NCI-H1092 (cell line): ENCODE measurements at regions not wholly inside any gene's neighbourhood (a gene's known extent, or its start where the extent isn't known, plus 50 kb on each side); places are given as distances from the start of the nearest gene placed in this dataset.
"Not testable (repeated sequence)": the region's sequence is repeated elsewhere in the genome, so short reads cannot be mapped to it uniquely, and the experiment has no call there.

Experiments
- DNase-seq: peaks from one replicate; lab custom pipeline; 2025; lab: John Stamatoyannopoulos, UW

DNA sequence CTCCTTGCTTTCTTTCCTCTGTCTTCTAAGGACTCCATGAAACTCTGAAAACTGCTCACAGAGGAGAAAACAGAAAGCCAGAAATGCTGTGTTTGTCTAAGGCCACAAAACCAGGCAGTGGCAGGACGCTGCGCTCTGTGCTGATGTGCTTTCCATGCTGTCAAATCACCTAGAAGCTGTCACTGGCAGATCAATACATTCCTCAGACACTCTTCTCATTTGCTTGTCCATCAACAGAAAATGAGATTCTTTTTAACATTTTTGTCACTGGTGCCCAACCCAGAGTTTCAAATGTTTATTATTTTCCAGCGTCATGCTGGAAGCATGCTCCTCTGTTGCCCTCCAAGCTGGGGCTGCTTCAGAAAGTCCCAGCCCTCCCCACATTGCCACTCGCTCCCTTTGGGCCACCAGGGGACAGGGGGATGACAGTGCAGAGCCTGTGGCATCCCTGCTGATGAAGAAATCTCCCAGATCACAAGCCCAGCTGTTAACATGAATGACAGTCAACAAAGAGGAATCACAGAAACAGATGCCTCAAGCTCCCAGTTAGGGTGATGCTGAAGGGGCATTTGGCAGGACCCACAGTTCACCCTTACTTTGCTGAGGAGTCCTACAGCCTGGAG is 117.5 kb upstream of the MEIS1 start:
- DNase-seq, result no peak

DNA sequence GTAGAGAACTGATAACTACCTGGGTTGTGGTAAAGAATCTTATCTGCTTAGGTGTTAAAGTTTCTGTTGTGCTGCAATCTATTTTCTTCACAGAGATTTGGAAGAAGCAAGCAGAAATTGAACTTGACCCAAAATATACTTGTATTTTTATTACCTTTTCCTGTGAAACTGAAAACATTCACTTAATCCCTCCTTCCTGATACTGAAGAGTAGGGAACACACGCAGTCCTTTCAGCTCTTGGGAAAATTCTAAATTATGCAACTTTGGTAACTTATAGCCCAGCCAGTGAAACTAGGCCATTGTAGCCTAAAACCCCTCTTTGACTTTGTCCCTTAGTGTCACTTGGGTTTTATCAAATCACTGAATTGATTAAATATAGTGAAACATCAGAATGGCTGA is 128.4 kb upstream of the MEIS1 start:
- no peak for DNase-seq

DNA sequence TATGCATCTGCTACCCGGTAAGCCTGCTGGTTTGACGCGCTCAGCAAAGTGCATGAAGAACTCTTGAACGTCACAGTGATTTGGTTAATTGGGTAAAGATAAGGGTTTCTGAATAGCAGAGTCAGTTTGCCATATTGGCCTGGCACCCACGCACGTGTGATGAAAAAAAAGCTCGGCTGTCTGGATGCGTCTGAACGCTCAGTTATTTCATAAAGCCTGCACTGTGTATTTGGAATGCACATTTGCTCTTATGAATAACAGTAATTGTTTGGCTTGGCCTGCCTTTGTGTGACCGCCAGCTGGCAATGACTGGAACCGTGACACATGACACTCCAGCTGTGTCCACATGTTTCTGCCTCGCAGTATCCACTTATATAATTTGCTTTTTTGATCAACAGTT is 129.2 kb upstream of the MEIS1 start:
- DNase-seq, result peak; percentile 46

DNA sequence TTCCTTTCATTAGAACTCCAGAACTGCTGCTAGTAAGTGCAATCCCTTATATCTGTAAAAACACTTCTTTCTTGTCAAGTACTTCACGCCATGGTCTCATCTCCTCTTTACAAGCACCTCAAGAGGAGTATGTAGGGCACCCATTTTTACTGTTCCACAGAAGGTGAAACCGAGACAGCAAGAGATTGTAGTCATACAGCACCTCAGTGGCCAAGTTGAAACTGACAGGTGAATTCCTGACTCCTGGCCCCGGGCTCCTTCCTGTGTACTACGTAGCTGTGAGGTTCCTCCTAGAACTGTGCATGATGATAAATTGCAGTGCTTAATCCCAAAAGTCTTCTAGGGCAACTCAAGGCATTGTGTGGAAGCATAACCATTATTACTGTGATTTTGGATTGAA is 131.5 kb upstream of the MEIS1 start:
- DNase-seq, result no peak

DNA sequence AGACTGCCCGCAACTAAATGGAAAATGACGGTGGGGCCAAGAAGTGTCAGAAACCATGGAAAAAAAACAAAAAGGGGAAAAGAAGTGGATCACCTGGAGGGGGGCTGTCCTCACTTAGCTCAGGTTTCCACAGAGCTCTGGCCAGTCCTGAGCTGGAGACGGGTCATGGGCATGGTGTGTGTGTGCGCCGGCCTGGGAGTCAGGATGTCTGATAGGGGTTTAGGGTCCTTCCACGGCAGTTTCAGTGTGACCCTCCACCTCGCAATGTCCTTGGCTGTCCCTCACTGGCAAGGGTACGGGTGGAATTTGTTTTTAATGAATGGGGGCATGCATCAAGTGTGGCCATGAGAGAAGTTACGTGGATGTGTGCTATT is 133.2 kb upstream of the MEIS1 start:
- DNase-seq, result no peak

DNA sequence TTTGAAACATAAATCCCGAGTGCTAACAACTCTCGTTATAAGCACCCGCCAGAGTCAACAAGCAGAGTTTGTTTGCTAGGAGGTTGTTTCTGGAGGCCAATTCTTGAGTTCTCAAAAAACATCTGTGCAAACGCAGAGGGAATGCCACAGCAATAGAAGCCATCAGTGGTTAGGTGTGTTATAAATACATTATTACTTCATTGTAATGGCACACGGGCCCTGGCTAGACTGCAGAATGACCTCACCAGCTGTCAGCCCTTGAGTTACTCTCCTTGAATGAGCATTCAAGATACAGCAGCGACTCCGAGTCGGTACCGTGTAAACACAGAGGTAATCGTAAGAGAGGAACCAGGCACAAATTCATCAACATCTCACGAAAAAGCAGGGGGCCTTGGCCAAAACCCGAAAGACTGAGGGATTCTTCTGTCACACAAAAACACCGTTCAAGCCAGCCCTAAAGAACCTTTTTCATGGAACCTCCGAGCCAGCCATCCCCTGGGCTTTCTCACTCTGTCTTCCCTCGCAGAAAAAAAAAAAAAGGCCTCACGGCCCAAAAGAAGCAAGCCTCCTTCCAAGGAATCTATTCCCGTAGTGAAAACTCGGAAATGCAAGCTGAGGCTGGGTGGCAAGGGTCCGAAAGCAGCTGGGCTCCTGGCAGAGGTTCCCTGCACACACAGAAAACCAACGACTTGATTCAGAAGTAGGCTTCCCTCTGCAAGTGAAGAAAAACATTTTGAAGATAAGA is 133.7 kb upstream of the MEIS1 start:
- no peak for DNase-seq

DNA sequence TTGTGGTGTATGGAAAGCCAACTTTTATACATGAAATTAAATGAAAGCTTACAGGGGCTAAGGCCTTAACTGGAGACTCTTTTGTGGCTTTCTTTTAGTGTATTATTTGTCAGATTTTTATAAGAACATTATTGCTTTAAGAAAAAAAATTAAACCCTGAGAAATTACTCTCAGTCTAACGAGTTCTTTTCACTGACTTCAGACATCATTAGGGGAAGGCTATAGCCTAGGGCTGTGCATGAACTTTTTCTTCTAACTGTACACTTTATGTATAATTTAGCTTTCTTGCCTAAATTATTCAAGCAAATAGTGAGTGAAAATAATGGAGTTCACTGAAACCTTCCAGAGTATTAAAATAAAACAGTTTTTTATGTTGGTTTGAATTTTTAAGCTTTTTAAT is 151.1 kb upstream of the MEIS1 start:
- DNase-seq, result no peak

DNA sequence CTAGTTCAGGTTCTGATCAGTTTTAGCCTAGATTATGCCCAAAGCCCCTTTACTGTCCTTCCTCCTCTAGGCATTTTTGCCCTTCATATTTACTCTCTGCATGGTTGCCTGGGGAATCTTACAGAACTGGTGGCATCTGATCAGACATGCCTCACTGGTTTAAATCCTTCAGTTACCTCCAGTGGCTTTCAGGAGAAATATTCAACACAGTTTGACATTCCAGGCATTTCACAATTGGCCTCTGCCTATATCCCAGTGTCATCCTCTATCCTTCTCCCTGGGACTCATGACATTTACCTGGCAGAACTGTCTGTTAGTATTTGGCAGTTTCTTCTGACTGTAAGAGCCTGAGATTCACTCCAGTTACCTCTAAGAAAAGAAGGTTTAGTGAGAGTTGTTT is 152.9 kb upstream of the MEIS1 start:
- DNase-seq, result no peak

DNA sequence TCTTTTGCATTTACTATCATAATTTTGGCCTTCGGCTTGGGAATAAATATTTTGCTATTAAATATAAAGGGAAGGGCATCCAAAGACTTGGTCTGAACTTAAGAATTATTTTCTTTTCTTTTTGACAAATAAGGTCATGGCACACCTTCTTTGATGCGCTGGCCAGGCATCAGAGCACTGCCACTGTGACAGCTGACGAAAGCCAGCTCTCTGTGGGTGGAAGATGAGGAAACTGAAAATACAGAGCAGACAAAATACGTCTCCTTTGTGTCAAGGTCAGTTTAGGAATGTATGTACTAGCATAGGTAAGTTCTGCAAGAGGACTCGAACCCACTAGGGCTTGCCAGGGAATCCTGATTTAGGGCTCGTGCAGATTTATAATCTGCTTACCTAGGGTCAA is 155.9 kb upstream of the MEIS1 start:
- no peak for DNase-seq

DNA sequence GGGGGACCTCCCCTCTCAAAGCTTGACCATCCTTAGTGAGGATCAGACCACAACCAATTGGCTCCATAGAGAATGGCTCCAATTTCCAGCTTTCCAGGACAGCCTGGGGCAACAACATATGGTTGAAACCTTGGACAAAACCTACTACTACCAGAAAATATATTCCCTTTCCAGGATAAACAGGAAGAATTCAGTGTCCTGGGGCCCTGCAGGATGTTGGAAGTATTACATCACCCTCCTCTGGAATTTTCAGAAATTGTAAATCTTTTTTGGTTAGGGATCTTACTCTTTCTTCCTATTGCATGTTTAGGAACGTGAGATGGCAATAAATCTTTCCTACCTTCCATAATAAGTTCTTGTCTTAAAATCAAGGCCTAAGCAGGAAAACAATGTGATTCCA is 158.9 kb upstream of the MEIS1 start:
- no peak for DNase-seq

DNA sequence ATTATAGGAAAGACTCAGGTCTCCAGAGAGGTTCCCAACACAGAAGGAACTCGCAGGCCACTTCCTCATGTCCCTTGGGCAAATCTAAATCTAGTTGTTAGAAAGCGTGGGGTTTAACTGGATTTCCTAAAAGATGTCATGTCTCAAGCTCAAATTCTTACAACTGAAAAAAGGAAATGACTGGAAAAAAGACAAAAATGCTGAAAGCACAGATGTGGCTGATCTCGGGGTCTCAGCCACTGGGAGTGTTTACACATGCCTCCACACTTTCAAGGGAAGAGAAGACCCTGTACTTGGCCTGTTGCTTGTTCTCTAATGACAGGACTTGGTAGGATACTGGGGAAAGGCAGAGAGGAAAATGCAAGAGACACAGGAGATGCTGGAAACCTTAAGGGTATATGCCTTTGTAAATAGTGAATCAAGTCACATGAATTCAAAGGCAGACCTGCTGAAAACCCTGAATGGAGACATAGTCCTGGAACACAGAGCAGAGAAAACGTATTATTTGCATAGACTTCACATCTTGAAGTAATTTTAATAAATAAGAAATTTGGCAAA is 160.9 kb upstream of the MEIS1 start:
- DNase-seq, result no peak

DNA sequence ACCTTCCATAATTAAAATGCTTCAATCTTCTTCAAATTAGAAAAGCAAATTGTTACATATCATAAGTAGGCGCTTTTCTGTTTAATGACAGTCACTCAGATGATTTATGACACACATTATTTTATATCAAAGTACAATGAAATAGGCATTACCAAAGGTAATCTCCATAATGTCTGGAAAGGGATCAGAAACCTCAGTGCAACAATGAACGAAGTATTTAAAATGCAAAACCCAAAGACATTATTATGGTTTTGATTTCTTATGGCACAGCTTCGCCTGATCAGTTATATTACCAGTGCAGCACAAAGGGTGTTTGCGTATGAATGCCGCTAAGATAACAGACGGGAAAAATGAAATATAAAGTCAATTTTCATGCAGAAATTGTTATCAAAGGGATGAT is 162.2 kb upstream of the MEIS1 start:
- no peak for DNase-seq

DNA sequence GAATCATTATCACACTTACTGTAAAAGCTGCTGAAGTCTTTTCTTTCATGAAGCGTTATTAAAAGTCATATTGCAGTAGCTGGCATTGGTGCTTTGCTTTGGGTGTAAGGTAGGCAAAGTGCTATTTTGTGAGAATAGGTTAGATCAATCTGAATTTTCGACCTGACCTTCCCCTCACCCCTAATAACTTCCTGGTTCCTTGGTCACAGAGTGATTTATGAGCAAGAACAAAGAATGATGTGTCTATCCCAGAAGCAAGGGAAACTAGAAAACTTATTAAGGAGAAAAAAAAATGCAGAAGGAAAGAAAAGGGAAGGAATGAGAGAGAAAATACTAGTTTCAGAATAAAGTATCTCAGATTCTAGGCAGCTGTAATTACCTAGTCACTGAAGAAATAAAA is 163.1 kb upstream of the MEIS1 start:
- no peak for DNase-seq

DNA sequence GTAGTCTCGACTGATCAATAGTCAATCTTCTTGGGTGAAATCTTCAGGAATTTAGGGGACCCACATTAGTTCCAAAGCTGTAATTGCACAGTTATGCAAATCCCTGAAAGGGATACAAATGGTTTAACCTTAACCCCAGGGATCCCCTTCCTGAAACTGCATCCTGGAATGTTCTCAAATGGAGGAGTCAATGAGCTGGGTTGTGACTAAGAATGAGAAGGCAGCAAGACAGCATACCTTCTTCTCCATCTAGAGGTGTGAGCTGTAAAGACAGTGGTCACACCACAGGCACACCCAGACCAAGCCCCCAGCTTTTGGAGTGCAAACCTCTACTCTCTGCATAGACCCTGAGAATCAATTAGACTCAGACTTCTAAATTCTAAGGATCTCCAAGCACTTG is 164.7 kb upstream of the MEIS1 start:
- DNase-seq, result no peak

DNA sequence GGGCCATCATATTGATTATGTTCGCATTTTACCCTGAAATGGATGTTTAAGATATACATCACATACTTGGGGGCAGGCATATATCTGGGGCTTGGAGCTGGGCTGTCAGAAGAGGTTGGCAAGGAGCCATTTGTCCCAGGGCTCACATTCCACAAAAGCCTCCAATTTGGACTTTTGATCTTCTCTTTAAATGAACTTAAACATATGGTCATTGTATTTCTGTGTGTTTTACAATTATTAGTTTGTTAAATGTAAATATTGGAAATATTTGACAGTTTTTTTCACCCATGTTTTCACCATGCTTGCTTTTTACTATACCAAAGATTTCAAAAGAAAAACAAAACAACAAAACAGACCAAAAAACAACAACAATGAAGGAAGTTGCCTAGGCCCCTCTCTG is 165.8 kb upstream of the MEIS1 start:
- DNase-seq, result no peak

DNA sequence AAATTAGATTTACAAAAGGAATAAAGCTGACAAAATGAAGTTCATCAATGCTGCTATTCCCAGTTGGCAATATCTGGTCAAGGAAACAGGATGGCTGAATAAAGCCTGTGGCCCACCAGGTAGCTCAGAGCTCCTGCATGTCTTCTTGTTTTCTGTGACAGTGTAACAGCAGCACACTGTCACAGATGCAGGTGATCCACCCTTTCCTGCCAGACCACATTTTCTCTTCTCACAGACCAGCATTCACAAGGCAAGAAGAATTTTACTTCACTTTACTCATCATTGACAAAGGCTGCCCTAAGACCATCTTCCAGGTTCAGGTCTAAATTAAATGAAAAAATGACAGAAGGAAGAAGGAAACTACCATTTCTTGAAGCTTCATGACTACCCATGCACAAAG is 166.2 kb upstream of the MEIS1 start:
- no peak for DNase-seq

DNA sequence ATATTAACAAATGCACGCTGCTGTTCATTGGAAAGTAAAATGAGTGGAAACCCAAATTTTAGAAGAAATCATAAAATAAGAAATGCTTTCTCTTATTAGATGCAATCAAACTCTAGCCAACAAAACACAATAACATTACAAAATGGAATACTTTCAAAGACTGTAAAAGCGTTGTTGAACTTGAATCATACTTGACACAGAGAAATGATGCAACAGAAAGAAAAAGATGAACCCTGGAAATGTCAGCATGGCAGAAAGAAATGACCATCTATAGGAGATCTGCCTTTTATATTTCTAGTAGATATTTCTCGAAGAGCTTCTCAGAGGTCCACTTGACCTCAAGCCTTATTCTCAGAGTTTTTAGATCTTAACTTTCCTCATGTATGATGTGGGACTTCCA is 170.6 kb upstream of the MEIS1 start:
- DNase-seq, result no peak

DNA sequence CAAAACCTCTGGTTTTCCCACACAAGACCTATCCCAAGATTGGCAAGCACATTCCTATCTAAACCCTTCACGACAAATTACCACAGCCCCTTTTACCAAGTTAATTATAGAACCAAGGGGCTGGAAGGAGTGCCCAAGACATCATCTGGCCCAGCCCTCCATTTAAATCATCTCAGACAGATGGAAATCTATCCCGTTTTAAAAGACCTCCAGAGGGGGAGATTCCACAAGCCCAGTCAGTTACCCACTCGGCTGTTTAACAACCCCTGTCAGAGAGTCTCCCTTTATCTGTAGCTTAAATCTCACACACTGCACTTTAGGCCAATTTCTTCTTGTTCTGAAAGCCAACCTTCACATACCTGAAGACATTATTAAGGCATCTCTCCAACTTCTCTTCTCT is 179.1 kb upstream of the MEIS1 start:
- no peak for DNase-seq

DNA sequence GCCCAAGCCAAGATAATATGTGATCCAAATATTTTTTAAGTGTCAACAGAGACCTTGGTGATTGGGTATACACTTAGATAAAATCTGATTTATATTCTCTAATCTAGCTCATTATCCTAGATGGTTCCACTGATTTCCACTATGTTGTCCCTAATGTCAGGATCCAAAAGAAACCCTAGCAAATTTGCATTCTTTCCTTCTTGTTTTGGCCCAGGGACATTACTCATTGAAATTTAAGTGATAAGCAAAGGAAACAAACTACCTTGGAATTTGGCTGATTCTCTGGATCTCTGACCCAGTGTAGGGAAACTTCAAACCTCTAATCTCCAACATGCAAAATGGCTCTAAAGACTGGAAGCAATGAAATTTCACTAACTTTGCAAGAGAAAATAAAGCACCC is 179.8 kb upstream of the MEIS1 start:
- DNase-seq, result no peak

DNA sequence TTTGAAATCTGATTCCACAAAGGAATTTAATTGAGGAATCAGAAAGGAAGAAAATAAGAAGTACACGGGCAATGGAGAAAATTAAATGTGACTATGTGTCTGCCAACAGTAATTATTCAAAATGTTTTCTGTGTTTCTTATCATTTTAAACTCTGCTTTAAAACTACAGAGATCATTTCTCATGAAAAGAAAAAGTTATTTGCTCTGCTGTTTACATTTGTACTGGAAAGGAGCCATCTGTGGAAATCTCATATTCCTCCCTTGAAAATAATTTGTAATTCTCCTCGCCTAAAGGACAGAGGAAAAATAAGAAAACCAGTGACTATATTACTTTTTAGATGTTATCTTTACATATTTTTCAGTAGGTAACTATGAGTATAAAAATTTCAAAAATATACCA is 181.9 kb upstream of the MEIS1 start:
- no peak for DNase-seq

DNA sequence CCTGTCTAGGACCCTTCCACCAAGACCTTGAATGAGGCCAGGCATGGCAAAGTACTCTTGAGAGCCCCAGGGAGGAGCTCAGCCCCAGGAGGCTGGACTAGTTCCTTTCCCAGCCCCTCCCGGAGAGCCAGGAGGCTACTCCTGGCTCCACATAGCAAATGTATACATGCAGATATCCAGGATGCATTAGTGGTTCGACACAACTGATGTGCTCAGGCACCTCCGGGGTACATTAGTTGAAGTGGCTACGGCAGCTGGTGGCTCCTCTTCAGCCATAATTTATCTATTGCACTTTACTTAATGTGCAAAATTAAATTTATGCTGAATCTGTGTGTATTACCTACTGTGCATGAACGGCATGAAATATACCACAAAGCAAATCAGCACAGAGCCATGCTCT is 182.8 kb upstream of the MEIS1 start:
- no peak for DNase-seq

DNA sequence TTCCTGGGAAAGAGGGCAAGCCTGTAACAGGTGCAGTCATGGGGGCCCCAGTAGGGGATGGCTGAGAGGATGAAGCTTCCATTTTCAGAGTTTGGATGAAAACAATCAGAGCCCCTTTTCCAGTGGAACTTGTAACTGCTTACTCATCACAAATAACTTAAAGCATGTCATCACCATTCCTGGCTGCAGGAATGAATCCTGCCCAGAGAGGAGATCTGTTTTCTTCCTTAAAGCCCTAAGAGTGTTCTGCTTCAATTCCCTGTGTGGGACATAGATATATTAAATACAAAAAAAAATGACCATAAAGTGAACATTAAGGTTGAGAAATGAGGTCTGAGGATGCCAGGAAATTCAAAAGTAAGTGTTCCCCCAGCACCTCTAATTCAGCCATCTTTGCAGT is 183.4 kb upstream of the MEIS1 start:
- DNase-seq, result no peak

DNA sequence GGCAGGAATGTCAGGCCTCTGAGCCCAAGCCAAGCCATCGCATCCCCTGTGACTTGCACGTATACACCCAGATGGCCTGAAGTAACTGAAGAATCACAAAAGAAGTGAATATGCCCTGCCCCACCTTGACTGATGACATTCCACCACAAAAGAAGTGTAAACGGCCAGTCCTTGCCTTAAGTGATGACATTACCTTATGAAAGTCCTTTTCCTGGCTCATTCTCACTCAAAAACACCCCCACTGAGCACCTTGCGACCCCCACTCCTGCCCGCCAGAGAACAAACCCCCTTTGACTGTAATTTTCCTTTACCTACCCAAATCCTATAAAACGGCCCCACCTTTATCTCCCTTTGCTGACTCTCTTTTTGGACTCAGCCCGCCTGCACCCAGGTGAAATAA is 185.8 kb upstream of the MEIS1 start:
- DNase-seq, result not testable (repeated sequence)

DNA sequence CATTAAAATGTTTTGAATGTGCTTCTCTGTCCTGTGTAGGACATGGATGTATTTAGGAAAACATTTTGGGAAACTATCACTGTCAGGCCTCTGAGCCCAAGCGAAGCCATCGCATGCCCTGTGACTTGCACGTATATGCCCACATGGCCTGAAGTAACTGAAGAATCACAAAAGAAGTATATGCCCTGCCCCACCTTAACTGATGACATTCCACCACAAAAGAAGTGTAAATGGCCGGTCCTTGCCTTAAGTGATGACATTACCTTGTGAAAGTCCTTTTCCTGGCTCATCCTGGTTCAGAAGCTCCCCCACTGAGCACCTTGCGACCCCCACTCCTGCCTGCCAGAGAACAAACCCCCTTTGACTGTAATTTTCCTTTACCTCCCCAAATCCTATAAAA is 191.1 kb upstream of the MEIS1 start:
- DNase-seq, result not testable (repeated sequence)
